Mammary epithelial cell (primary cell): ENCODE measurements at regions not wholly inside any gene's neighbourhood (a gene's known extent, or its start where the extent isn't known, plus 50 kb on each side); places are given as distances from the start of the nearest gene placed in this dataset.

ENCODE experiments used
- EZH2 ChIP-seq: IDR thresholded peaks from 2 replicates; pipeline ENCODE4 v1.6.1; 2012; ENCODE audit warnings: low read length, inconsistent platforms, borderline replicate concordance
- TF ChIP-seq, protein P1 (sequence below), 2 donors: IDR thresholded peaks in 1 of 2; conservative IDR thresholded peaks in 1 of 2; 2 replicates each; pipeline ENCODE4 v1.5.1; 2011 to 2012; ENCODE audit warnings: inconsistent platforms in 2 of 2, low read length in 2 of 2, mild to moderate bottlenecking in 2 of 2, control low read depth in 1 of 2, low read depth in 1 of 2; ENCODE audit not compliant: insufficient read depth in 1 of 2; ENCODE audit errors: extremely low read depth in 1 of 2

DNA sequence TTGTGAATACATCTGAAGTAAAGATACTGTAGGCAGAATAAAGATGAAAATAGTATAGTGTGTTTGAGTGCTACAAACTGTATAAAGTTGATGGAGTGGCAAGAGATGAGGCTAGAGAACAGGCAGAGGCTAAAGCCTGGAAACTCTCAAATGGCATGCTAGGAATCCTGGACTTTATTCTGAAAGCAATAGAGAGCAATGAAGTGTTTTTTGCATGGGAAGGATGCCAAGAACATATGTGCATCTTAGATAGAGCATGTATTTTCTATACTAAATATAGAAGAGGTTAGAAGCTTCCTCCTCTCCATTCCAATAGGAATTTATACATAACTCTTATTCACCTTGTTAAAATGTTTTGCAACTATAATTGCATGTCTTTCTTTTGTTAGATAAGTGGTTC, 86.3 kb upstream of the TMTC2 start:
- TF ChIP-seq, protein P1, sequence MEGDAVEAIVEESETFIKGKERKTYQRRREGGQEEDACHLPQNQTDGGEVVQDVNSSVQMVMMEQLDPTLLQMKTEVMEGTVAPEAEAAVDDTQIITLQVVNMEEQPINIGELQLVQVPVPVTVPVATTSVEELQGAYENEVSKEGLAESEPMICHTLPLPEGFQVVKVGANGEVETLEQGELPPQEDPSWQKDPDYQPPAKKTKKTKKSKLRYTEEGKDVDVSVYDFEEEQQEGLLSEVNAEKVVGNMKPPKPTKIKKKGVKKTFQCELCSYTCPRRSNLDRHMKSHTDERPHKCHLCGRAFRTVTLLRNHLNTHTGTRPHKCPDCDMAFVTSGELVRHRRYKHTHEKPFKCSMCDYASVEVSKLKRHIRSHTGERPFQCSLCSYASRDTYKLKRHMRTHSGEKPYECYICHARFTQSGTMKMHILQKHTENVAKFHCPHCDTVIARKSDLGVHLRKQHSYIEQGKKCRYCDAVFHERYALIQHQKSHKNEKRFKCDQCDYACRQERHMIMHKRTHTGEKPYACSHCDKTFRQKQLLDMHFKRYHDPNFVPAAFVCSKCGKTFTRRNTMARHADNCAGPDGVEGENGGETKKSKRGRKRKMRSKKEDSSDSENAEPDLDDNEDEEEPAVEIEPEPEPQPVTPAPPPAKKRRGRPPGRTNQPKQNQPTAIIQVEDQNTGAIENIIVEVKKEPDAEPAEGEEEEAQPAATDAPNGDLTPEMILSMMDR (conservative IDR thresholded peaks at IDR 0.05 in 1 of 2, IDR thresholded peaks at IDR 0.05 in 1 of 2; ENCODE audit: extremely low read depth in 1 of 2, insufficient read depth in 1 of 2, low read depth in 1 of 2, low read length in 2 of 2) = no peak
- TF ChIP-seq EZH2 = no peak
